ENCODE measurements at regions not wholly inside any gene's neighbourhood (a gene's known extent, or its start where the extent isn't known, plus 50 kb on each side); places are given as distances from the start of the nearest gene placed in this dataset.

DNA sequence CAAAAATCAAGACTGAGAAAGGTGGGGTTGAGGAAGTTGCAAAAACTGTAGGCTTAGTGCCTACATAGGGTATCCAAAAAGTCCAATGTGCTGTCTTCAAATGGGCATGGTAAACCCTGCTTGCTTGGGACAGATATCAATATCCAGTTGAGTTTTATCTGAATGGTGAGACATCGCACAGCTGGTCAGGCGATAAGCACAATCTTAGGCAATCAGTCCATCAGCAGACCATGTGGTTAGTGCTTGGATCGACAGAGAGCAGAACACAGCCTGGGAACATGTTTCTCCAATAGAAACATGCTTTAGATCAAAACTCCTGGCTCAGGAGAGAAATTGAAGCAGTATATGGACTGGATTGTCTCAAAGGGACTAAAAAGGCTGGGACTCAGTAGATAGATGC is 151.3 kb upstream of the IPO5 start:
- DNase-seq = no peak

GRCh38 chr13:97809576-97809975 is 143.9 kb upstream of the IPO5 start:
- DNase-seq = no peak

GRCh38 chr13:97810152-97810551 is 143.3 kb upstream of the IPO5 start:
- DNase-seq = peak in 1 of 2 experiments; percentile 67

DNA sequence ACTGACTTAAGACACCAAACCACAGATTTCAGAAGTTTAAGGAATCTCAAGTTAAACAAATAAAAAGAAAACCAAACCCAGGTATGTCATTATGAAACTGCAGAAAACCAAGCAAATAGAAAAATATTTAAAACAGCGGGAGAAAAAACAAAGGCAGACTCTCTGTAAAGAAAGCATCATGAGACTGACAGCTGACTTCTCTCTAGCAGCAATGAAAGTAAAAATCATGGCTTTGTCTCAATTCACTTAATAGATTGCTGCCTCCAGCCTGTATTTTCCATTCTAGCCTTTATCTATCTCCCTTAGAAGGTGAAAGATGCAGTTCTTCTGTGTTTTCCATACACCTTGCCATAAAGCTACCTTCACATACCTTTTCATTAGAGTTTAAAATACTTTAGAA is 131.1 kb upstream of the IPO5 start:
- no peak for DNase-seq

GRCh38 chr13:97826421-97827012 is 127.0 kb upstream of the IPO5 start:
- no peak for DNase-seq

DNA sequence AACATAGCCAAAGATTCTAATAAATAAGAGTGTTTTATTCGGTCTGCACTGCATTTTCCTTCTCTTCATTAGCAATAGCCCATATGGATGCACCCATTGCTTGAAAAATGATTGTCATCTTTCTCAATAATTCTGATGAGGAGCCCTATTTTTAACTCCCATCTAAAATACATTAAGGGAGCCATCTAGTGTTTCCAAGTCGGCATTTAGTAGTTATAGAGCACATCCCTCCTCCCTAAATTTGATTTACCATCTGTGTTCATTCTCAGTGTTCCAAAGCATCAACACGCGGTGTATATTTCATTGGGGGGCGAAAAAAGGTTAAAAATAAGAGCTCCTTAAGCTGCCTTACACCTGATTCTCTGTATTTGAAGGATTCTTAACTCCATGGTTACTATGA is 119.2 kb upstream of the IPO5 start:
- peak in 1 of 2 experiments; percentile 19 for DNase-seq

- DNase-seq = peak; percentile 43 to 52
Measured at GRCh38 chr13:97843189-97843588, 110.3 kb upstream of the IPO5 start.

DNA sequence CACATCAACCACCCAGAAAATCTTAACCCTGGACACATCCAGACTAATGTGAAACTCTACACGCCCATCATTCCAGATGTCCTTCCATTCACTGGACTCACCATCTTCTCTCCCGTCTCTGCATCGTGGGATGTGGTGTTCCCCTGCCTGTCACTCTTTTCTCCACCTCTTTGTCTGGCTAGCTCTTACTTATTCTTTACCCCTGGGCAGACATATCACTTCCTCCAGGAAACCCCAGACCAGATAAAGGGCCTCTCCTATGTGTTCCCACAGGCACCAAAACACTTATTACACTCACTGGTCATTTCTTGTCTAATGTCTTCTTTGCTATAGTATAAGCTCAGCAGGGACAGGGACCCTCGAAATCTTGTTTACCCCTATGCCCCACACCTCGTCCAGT is 109.3 kb upstream of the IPO5 start:
- DNase-seq = no peak

DNA sequence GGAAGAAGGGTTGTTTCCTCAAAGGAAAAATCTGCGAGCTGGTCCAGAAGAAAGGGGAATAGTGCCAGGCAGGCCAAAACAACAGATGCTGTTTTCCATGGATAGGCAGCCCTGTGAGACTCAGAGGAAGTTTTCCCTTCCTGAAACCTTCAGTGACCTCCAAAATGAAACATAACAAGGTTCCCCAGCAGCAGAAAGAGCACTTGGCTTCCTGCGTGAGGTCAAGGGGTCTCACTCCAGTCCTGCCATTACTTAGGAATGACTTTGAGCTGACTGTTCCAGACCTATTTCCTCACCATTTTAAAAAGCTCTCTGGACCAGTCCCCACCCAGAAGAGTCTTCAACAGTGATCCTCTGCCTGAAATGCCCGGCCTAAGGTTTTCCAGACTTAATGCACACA is 104.6 kb upstream of the IPO5 start:
- no peak for DNase-seq

DNA sequence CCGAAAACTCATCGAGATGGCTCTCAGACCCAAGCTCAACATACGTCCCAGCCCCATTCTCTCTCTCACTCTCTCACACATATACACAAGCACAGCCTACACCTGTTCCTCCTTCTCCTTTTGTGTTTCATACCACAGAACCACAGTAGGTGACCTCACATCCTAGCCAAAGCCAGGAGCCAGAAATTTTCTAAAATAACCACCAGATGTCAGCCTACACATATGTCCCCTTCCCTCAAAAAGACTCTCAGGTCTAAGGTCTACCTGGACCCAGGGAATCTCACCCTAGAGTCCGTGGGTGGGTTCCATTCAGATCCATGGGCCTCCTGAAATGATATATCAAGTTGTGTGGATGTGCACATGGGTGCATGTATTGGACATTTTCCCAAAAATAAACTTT is 104.2 kb upstream of the IPO5 start:
- DNase-seq = peak; percentile 64 to 84

GRCh38 chr13:97851269-97851668 is 102.2 kb upstream of the IPO5 start:
- no peak for DNase-seq

DNA sequence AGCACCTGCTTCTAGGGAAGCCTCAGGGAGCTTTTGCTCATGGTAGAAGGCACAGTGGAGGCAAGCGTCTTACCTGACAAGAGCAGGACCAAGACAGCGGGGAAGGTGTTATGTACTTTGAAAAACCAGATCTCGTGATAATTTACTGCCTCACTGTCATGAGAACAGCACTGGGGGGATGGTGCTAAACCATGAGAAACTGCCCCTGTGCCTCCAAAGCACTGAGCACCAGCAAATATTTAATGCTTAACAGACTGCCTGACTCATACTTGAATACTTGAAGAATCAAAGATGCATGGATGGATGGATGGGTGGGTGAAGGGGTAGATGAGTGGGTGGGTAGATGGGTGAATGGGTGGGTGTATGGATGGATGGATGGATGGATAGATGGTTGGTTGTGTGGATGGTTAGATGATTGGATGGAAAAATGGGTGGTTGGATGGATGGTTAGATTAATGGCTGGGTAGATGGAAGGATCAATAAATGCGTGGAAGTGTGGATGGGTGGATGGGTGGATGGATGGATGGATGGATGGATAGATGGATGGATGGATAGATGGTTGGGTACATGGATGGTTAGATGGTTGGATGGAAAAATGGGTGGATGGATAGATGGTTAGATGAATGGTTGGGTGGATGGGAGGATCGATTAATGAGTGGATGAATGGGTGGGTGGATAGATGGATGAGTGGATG is 101.1 kb upstream of the IPO5 start:
- DNase-seq = no peak

DNA sequence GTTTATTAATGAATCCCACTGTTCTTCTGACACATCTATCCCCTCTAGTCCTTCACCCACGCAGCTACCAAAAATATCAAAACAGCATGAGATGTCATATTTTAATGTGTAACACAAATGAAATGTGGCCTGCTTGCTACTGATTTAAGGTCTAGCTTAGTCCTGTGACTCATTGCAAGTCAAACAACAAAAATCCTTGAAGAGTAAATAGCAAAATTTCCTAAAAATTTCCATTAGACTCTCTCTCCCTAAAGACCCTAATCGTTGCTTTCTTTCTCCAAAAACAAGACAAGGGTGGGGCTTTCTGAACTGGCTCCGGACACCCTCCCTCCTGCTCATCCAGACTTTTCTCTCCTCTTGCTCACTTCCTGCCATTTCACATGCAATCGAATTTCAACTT is 99.9 kb upstream of the IPO5 start:
- DNase-seq = no peak

- peak; percentile 48 to 92 for DNase-seq
Measured at GRCh38 chr13:97855570-97856303, 97.7 kb upstream of the IPO5 start.

DNA sequence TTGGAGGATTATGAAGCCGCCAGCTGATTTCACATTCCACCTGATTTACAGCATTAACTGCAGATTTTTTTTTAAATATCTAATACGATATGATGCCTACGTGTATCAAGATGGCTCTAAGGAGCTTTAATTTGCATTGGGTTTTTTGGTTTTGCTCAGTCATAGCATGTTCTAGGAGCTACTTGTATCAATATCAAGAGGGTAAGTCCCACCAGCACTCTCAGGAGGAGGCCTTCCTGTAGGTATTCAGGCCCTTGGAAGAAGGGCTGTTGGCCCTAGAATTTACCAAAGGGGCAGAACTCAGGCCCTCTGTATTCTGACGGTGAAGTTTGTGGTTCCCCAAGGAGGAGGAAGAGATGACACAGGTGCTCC is 97.2 kb upstream of the IPO5 start:
- DNase-seq = no peak

DNA sequence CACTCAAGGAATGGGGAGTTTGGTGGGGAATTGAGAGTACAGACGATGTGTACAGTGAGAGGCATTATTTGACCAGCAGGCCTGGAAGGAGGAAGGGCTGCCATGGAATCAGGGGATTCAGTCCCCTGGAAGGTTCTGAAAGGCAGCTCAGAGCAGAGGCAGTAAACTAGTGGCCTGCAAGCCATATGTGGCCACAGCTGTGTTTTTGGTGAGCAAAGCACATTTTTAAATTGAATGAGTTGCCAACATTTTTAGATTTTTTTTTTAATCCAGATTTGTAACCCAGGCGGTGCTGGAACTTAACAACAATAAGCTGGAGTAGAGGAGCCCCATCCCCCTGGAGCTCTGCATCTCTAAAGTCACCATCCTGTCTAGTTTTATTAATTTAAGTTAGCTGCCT is 95.3 kb upstream of the IPO5 start:
- no peak for DNase-seq

GRCh38 chr13:97866346-97866745 is 87.1 kb upstream of the IPO5 start:
- DNase-seq = no peak

DNA sequence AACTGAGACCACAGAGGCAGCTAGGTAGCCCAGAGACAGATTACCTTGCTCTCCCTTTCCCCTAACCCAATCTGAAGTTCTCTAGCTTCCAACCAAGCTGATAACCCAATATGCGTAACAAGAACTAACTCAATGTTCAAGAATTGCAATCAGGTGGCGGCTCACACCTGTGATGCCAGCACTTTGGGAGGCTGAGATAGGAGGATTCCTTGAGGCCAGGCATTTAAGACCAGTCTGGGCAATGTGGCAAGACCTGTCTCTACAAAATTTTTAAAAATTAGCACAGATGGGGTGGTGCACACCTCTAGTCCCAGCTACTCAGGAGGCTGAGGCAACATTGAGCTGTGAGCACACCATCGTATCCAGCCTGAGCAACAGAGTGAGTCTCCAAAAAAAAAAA is 86.7 kb upstream of the IPO5 start:
- no peak for DNase-seq

DNA sequence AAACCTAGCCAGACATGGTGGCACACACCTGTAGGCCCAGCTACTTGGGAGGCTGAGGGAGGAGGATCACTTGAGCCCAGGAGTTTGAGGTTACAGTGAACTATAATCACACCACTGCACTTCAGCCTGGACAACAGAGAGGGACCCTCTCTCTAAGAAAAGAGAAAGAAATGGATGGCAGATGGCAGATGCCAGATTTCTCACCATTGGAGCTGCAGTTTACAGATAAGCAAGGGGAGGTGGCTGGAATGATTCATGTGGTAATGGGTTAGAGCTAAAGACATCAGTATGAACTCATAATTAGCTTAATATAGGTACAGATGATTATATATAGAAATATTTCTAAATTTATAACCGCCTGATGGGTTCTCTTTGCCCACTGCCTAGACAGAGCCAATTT is 80.1 kb upstream of the IPO5 start:
- no peak for DNase-seq

DNA sequence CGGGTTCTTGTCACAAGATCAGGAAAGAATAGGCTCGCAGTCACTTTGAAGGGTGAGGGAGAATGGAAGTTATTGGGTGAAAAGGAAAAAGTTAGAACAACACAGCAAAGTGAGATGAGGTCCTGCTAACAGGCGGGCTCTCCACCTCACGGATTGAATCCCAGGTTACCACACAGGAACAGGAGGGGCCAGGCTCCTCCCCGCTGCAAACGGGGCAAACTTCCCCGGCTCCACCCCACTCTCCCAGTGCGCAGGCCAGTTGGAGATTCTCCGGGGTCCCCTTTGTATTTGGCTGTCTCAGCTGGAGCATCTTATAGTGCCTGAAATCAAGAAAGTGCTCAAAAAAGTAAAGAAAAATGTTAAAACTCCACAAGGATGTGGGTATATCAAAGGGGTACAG is 78.3 kb upstream of the IPO5 start:
- peak; percentile 63 to 90 for DNase-seq

- peak; percentile 90 to 96 for DNase-seq
Measured at GRCh38 chr13:97875911-97876310, 77.6 kb upstream of the IPO5 start.

DNA sequence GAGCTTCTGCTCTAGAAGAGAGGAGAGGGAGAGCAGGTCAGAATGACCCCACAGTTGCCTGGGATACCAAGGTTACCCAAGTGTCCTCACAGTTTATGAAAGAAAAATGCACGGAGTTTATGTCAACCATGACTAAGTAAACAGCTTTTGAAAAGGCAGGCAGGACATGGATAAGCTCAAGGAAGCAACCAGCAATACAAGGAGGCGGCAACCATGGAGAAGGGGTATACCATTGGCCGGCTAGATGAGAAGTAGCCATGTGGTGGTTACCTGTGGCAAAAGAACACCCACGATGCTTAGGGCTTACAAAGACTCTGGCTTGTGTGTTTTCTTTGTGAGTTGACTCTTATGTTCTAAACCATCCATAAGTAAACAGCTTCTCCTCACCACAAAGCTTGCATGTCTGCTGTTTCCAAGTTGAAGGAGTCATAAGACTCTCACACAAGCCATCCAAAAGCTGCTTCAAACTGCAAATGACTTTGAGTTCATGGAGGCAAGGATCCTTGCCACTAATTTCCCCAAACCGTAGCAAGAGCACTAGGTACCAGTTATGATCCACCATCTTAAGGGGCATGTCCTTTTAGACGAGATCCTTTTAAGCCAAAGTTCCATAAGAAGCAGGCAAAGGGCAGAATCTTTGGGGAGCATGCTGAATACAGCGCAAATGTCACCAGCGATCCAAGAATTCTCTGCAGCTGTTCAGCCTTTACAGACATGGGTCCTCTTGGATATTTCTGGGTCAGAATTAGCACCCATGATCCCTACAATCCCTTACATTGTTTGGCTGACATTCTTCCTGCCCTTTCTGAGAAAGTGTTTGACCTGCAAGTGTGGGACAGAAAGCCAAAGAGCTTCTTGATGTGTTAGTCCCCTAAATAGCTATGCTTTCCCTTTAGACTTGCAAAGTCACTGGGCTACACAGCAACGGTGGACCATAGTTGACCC is 74.8 kb upstream of the IPO5 start:
- DNase-seq = no peak

- DNase-seq = no peak
Measured at GRCh38 chr13:97879646-97880310, 73.7 kb upstream of the IPO5 start.

All from NCI-H526 (cell line).